Dermis microvascular lymphatic vessel endothelial cell (primary cell): ENCODE measurements at regions not wholly inside any gene's neighbourhood (a gene's known extent, or its start where the extent isn't known, plus 50 kb on each side); places are given as distances from the start of the nearest gene placed in this dataset.
"Not testable (repeated sequence)": the region's sequence is repeated elsewhere in the genome, so short reads cannot be mapped to it uniquely, and the experiment has no call there.

Source experiments
- DNase-seq, 2 donors: peaks; one replicate each; pipeline versions ENCODE4 v3.0.0 to v3.0.0-alpha.2; 2010; ENCODE audit warnings: low read depth in 2 of 2

- not testable (repeated sequence) for DNase-seq
These were observed 171.9 kb upstream of the DCC start for GRCh38 chr18:52168131-52168530.

- DNase-seq, result no peak
These were observed 165.8 kb upstream of the DCC start for GRCh38 chr18:52174220-52174619.

- no peak for DNase-seq
These were observed 164.6 kb upstream of the DCC start for GRCh38 chr18:52175406-52175805.

GRCh38 chr18:52183107-52183506 is 156.9 kb upstream of the DCC start:
- DNase-seq, result no peak

- DNase-seq, result no peak
These were observed 149.8 kb upstream of the DCC start for GRCh38 chr18:52190195-52190594.

GRCh38 chr18:52190631-52191030 is 149.4 kb upstream of the DCC start:
- DNase-seq, result no peak

- DNase-seq, result no peak
These were observed 139.6 kb upstream of the DCC start for GRCh38 chr18:52200406-52200805.

GRCh38 chr18:52200921-52201663 is 138.9 kb upstream of the DCC start:
- DNase-seq, result no peak

- DNase-seq, result no peak
These were observed 131.4 kb upstream of the DCC start for GRCh38 chr18:52208646-52209045.

- no peak for DNase-seq
These were observed 123.9 kb upstream of the DCC start for GRCh38 chr18:52216109-52216508.

GRCh38 chr18:52216666-52217065 is 123.3 kb upstream of the DCC start:
- no peak for DNase-seq

GRCh38 chr18:52219102-52219501 is 120.9 kb upstream of the DCC start:
- DNase-seq, result no peak

GRCh38 chr18:52220062-52220591 is 119.9 kb upstream of the DCC start:
- DNase-seq, result no peak

- no peak for DNase-seq
These were observed 117.8 kb upstream of the DCC start for GRCh38 chr18:52222211-52222610.

GRCh38 chr18:52227536-52227935 is 112.5 kb upstream of the DCC start:
- DNase-seq, result no peak

- DNase-seq, result no peak
These were observed 111.8 kb upstream of the DCC start for GRCh38 chr18:52228166-52228565.

- DNase-seq, result no peak
These were observed 103.9 kb upstream of the DCC start for GRCh38 chr18:52236131-52236530.

GRCh38 chr18:52237551-52237950 is 102.4 kb upstream of the DCC start:
- DNase-seq, result no peak

- DNase-seq, result no peak
These were observed 97.3 kb upstream of the DCC start for GRCh38 chr18:52242711-52243110.

GRCh38 chr18:52244658-52245057 is 95.3 kb upstream of the DCC start:
- DNase-seq, result no peak

GRCh38 chr18:52254367-52254766 is 85.6 kb upstream of the DCC start:
- no peak for DNase-seq

- DNase-seq, result not testable (repeated sequence)
These were observed 82.6 kb upstream of the DCC start for GRCh38 chr18:52257417-52257816.

- DNase-seq, result no peak
These were observed 64.2 kb upstream of the DCC start for GRCh38 chr18:52275817-52276216.

- DNase-seq, result no peak
These were observed 62.2 kb upstream of the DCC start for GRCh38 chr18:52277785-52278184.
